H1 (cell line): ENCODE measurements at regions not wholly inside any gene's neighbourhood (a gene's known extent, or its start where the extent isn't known, plus 50 kb on each side); places are given as distances from the start of the nearest gene placed in this dataset.

ENCODE experiments used
- ASH2L ChIP-seq: fragments of 200-600, 300-600 bp; sonication (generic); IDR thresholded peaks from one replicate; pipeline ENCODE4 v1.7.1; 2017; ENCODE audit warnings: low read length
- CBX8 ChIP-seq: fragments of 300-800, 300-1000 bp; sonication (generic); IDR thresholded peaks from 2 replicates; pipeline ENCODE4 v1.7.1; 2016; ENCODE audit warnings: low read depth, low read length, borderline replicate concordance
- POLR2A ChIP-seq, 2 experiments: IDR thresholded peaks; 1 replicate in 1 of 2; 2 replicates in 1 of 2; pipeline ENCODE4 v1.6.1; 2011; ENCODE audit warnings: low read depth in 2 of 2, low read length in 2 of 2, mild to moderate bottlenecking in 2 of 2; ENCODE audit errors: control extremely low read depth in 1 of 2

DNA sequence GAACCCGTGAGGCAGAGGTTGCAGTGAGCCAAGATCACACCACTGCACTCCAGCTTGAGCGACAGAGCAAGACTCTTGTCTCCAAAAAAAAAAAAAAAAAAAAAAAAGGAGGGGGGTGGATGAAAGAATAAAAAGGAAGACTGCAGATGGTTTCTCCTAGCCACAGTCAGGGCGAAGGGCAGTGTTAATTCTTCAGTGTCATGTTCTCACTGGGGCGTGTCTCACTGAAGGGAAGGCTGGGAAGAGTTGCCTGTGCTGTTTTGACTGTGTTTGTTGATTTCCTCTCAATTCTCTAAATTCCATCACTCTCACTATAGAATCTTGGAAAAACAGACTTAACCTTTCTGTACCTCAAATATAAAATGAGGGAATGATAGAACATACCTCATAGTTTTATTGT, 71.6 kb upstream of the DHX15 start (continued):
- no peak for TF ChIP-seq CBX8
- no peak for TF ChIP-seq ASH2L
- no peak for TF ChIP-seq POLR2A (IDR thresholded peaks at IDR 0.05; ENCODE audit: control extremely low read depth in 1 of 2, low read depth in 2 of 2, low read length in 2 of 2)
